HG03139 (cell line): ENCODE measurements at regions not wholly inside any gene's neighbourhood (a gene's known extent, or its start where the extent isn't known, plus 50 kb on each side); places are given as distances from the start of the nearest gene placed in this dataset.

Source experiments
- ATAC-seq: cut with Tn5 transposase; IDR thresholded peaks from one replicate; pipeline ENCODE4 v1.9.1; 2021; ENCODE audit not compliant: unreplicated experiment

DNA sequence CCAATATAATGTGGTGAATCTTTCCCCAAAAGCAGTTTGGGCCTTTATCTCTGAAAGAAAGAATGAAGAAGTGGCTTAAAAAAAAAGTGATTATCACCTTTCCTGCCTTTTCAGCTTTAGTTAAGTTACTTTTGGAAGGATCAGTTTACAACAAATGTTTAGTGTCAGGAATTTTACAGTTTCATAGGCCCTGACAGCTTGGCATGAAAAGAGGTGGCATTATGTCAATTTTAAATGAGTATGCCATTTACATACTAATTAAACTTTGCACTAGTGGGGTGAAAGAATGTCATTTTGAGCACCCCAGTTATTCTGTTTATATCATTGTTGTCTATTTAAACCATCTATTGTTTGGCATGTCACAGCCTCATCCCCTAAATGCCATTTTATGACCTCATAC lies 763.5 kb upstream of the FANCL start:
- no peak for ATAC-seq

- no peak for ATAC-seq
Measured at GRCh38 chr2:59000796-59001195, 759.7 kb upstream of the FANCL start.

DNA sequence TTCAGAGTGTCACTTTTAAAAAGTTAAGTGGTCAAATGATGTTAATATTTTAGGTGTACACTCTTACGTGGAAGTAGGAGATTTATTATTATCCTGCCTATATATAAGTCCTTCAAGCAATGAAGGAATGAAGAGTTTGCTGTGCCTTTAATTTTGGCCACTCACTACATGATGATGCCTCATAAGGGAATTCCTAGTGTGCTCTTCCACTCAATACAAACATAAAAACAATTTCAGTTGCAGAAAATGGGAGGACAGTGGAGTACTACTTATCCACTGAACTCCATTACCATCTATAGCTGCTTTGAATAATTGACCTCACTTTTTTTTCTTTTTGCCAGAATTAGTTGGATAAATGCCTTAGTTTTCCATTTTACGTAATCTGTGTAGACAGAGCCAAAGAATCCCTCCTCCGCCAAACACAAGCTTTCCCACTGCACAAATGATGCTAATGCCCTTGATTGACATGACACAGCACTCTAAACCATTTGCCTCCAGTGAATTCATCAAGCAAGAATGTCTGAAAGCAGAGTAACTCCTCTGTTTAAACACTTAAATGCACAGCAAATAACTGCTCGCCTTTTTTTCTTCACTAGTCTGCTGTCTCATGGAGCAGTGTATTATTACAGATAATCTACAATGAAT lies 751.1 kb upstream of the FANCL start:
- ATAC-seq: no peak

DNA sequence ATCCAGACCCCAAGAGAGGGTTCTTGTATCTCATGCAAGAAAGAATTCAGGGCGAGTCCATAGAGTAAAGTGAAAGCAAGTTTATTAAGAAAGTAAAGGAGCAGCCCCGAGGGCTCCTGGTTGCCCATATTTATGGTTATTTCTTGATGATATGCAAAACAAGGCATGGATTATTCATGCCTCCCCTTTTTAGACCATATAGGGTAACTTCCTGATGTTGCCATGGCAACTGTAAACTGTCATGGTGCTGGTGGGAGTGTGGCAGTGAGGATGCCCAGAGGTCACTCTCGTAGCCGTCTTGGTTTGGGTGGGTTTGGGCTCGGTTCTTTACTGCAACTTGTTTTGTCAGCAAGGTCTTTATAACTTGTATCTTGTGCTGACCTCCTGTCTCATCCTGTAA lies 750.2 kb upstream of the FANCL start:
- ATAC-seq: no peak

- no peak for ATAC-seq
Measured at GRCh38 chr2:58985541-58985940, 744.4 kb upstream of the FANCL start.

- no peak for ATAC-seq
Measured at GRCh38 chr2:58984731-58985130, 743.6 kb upstream of the FANCL start.

DNA sequence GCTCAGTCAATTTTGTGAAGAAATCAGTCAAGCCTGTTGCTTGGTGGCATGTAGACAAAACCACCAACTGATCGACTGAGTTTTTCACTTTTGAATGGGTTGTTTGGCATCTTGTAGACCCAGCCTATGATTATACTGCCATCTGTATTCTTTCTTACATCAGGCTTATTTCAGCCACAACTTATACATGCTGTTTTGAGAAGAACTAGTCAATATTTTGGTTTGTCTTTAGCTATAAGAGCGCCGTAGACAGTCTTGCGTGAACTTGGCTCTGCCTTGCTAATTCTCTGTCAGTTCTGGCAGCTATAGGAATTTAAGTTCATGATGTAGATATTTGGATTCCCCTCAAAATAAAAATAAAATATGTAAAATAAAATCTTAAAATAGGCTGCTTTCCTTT lies 742.0 kb upstream of the FANCL start:
- no peak for ATAC-seq

DNA sequence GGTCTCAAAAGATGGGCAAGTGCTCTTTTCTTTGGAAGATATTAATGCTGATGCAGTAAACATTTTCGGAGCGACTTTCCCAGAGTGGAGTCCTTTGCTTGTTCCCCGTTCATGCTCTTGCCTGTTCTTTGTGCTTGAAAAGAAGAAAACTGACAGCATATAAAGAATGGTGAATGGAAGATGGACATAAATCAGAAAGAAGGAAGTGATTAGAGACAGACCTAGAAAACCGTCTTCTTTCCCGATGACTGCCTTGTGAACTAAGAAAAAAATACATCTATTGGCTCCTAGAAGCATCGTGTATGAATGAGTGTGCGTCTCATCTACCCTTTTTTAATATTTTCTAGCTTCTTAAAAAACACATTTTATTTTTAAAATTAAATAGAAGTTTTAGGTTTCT lies 740.1 kb upstream of the FANCL start:
- ATAC-seq: no peak

DNA sequence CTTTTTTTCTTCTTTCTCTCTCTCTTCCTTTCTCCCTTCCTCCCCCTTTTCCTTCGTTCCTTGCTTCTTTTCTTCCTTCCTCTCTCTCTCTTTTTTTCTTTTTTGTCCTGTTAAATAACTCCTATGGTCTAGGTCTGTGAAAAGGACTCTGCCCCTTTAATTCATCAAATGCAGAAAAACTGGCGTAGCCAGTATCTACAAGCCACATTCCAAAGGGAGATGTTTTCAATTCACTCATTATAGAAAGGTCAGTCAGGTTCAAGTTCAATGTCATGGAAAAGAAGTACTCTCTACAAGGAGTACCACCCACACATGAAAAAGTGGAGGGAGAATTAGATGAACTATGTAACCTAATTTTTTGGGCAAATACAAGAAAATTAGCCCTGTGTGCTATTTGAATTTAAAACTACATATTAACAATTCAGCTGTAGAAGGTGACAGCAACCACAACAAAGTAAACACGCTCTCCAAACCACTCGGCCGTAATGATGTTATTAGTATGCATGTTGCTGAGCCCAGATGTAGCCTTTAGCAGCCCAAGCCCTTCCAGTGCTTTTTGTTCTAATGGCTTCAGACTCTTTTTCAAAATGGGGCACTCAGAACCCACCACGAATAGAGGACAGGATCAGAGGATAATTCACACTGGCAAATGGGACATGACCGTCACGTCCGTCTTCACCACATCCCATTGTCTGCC lies 735.4 kb upstream of the FANCL start:
- no peak for ATAC-seq

- ATAC-seq: no peak
Measured at GRCh38 chr2:58974881-58975280, 733.8 kb upstream of the FANCL start.

GRCh38 chr2:58974426-58974825 lies 733.3 kb upstream of the FANCL start:
- no peak for ATAC-seq

DNA sequence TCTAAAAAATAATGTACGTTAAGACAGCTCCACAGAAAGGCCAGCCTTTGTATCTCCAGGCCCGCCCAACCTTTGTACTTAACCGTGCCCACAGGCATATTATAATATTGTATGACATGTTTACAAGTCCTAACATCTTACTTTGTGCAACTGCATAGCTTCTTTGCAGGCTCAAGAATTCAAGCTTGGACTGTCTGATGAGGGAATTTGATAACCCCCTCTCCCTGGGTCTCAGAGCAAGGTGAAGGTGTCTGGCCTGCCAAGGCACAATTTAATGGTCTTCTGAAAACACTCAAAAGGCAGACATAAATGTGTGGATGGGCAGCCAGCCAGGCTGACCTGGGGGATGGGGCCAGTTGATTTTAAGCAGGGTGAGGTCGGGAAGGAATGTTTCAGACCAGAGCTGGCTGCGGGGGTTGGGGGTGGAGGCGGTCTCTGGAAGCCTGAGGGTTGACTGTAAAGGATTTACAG lies 732.7 kb upstream of the FANCL start:
- no peak for ATAC-seq

GRCh38 chr2:58972737-58973136 lies 731.6 kb upstream of the FANCL start:
- ATAC-seq: no peak

DNA sequence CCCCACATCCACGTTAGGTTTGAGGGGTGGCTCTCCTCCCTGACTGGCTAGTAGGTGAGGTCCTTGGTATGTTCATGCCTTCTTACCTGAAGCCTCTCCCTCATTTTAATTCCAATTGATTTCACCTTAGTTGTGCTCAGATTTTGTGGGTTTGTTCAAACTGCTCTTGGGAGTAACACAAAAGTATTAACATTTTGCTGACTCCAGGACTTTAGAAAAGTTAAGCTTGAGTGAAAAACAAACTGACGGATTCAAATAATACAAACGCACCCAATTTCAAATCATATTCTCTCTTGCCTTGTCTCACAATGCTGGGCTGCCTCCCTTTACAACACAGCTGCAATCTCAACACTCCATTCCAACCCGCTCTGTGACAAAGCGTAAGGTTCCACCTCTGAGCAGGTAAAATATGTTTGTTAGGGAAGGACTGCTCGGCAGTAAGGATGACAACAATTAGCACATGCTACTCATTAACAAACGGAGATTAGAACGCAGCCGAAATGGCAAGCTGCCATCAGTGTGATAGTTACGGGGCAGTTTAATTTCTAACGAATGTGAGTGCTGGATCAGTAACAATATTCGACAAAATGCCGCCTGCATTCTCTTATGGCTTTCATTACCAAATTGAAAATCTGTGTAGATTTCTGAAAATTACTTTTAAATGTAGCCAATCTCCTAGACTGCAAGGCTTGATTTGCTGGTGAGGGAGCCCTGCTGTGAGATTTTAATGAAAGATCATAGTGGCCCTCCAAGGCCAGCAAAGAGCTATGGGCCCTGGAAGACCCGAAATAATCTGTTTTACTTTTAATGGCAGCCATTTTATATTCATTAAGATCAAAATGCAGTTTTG lies 730.6 kb upstream of the FANCL start:
- ATAC-seq: no peak

DNA sequence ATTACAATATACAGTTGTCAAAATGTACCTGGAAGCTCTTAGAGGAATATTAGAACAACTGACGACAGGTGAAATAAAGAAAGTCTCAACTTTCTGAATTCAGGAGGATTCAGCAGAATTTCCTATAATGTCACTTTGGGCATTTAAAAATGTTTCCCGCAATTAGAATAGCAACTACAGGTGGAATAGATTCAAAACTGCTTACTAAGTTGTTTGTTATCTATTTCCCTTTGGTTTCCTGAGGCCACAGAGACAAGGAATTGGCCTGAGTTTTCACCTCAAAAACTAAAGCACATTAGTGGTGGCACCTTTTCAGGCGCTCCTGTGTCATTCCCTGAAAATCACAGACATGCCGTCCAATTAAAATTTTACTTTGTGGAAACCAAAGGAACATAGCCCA lies 729.2 kb upstream of the FANCL start:
- ATAC-seq: no peak

DNA sequence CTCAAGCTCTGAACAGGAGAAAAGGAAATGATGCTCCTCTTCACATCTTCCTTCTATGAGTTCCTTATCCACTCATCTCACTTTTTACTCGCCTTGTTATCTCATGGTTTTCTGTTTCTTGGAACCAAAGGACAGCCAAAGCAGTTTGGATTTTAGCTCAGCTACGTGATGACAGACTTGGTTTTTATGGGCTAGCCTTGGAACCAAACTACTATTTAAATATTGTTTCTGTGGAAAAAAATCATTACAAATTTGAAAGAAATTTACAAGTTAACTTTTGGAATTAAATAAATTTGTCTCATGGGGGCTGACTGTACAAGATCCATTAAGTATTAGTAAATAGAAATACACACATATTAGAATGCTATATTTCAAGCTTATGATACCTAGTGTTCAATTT lies 727.8 kb upstream of the FANCL start:
- no peak for ATAC-seq

DNA sequence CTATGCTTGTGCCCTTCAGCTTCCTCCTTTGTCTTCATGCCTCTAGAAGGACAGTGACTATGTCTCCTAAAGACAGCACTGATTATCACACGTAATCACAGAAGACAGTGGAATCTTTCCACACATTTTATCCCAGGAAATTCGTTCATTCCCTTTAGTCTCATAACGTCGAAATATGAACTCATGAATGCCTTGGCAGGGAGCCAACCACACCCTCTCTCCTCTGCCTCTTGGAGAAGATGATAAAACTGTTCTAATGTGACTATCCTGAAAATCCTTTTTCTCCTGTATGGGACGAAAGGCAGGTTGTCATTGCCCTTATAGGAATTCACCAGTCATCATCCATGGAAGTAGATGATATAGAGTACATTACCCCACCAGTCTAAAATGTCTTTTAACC lies 726.6 kb upstream of the FANCL start:
- ATAC-seq: no peak

GRCh38 chr2:58965602-58966001 lies 724.5 kb upstream of the FANCL start:
- ATAC-seq: no peak

DNA sequence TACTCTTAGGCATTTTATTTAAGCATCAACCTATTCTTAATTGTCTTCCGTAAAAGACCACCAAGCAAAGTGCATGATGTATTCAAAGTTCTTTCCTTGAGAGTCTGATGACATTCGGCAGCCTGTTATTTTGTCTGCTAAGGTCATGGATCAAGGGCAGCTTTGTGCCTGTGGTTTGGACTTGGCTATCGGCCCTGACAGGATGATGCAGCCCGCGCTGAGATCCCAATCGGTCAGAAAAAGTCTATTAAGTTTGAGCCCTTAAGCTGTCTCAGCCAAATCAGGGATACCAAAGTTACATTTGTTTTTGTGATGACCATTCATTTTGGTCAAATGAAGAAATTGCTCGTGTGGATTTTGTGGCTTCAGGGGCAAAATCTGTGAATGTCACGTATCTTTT lies 718.9 kb upstream of the FANCL start:
- no peak for ATAC-seq

GRCh38 chr2:58957188-58957840 lies 716.2 kb upstream of the FANCL start:
- ATAC-seq: no peak

DNA sequence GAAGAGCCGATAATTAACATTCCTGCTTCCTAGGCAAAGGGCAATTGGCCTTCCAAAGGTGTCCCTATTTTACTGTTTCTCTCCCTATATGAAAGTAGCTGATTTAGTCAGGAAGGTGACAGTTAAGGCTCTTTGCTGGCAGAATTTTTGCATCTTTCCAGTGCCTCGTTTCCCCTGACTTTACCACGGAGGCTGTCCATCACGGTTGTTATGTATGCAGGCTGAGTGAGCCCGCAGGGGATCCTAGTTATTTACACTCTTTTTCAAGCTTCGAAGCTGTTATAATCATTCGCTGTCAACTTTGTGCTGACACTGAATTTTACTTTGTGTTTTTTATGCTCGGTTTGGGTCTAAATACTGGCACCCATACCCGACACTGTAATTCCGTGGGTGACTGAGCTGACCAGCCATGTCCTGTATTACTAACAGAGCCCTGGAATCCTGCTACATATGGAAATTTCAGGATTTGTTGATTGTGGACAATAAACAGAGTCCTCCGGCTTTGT lies 713.8 kb upstream of the FANCL start:
- ATAC-seq: no peak
